SW480 (cell line): ENCODE measurements at regions not wholly inside any gene's neighbourhood (a gene's known extent, or its start where the extent isn't known, plus 50 kb on each side); places are given as distances from the start of the nearest gene placed in this dataset.

Experiments
- DNase-seq: peaks from one replicate; pipeline ENCODE4 v3.0.0-alpha.2; 2016; ENCODE audit warnings: low spot score

- DNase-seq, result no peak
Measured at GRCh38 chr11:27287205-27287604, 75.8 kb downstream of the CCDC34 start.

DNA sequence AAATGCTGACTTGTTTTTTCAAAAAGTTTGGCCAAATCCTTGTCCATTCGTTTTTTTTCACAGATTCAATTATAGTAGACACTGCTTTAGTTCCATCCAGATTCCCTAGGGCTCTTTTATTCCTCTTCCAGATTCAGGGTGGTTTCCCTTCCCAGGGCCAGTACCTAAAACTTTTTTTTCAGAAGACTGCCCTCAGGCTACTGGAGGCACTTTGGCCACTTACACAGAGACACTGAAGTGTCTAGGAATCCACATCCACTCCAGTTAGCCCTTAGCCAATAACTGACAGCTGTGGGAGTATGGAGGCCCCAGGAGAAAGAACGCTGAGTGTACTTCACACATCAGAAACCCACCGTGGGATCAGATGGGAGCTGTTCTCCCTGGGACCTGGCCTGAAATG, 77.3 kb downstream of the CCDC34 start:
- DNase-seq, result no peak

DNA sequence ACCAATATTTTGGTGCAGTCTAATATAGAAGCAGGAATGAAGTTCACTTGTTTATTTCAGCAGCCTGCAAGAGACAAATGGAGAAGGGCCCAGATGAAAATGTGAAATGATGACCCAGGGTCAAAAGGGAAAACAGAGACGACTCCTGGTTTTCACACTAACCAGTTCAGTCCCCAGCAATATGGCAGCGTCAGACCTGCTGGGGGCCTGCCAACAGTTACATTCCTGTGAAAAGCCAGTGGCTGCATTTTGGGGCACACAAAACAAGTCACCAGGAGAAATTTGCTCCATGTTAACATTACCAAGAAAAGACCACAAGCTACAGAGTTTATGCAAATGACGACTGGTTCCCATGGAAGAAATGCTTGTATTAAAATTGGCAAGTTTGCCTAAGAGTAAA, 80.2 kb downstream of the CCDC34 start:
- no peak for DNase-seq

DNA sequence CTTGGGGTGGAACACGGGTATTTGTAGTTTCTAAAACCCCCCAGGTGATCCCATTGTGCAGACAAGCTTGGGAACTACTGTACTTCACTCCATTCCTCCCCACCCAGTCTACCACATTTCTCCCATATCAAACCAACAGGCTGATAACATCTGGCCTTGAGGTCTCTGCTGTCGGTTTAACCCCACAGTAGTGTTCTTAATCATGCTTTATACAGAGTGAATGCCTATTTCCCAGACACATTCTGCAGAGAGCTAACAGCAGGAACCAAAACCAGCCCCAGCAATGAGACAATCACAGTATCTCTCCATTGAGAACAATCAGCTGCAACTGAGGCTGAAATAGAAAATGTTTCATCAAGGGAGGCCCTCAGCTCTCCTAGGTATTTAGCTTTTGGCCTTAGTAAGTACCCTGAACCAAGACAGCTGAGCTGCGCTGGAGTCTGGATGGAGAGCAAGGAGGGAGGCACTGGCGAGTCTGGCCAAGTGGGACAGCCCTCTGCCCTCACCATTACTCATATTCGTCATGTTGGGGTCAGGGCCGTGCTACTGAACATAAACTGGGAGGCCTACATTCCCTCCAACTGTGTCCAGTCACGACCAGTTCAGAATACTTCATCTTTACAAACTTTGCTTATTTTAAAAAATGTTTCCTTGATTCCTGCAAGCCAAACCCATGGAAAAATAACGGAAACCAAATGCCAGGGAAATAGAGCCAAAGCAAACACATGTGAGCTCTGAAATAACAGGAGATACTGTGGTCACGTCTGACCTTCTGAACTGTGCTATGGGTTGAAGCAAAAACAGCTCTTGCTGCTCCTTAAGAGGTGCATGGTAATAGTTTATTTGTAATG, 81.0 kb downstream of the CCDC34 start:
- DNase-seq, result no peak

- DNase-seq, result no peak
Measured at GRCh38 chr11:27281276-27281675, 81.7 kb downstream of the CCDC34 start.

DNA sequence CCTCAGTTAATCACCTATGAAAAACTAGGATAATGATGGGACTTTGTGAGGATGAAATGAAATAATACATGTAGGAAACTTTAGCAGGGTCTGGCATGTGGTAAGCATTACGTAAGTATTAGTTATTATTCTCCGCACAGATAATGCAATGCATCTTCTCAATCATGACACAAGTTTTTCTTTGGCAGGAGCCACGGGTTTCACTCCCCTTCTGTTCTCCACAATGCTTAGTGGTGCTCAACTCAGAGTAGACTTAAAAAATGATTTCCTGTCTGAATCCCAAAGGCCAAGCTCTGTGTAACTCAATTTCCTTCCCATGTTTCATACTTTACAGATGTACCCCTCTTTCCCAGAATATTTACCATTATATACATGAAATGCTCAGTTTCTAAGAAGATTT, 82.9 kb downstream of the CCDC34 start:
- no peak for DNase-seq

GRCh38 chr11:27279460-27279859, 83.6 kb downstream of the CCDC34 start:
- no peak for DNase-seq

DNA sequence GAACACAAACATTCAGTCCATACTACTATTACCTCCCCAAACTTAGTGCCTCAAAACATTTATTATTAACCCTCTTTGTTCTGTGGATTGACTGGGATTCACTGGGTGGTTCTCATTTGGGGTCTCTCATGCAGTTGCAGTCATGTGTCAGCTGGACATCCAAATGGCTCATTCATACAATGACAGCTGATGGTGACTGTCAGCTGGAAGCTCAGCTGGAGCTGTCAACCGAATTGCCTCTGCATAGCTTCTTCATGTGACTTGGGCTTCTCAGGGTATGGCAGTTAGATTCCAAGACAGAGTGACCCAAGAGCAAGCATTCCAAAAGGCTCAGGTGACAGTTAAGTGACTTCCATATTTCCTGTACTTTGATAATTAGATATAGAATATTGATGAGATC, 85.2 kb downstream of the CCDC34 start:
- no peak for DNase-seq

DNA sequence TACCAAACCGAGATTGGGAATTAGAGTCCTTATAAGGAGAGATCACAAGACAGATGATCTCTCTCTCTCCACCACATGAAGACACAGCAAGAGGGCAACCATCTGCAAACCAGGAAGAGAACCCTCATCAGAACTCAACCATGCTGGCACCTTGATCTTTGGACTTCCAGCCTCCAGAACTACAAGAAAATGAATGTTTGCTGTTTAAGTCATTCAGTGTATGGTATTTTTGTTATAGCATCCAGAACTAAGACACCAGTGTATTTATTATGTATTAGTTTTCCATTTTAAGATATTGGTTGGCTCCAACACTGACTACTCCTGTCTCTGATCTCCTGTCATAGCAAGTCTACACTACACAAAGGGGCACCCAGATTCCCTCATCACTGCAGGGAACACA, 86.9 kb downstream of the CCDC34 start:
- DNase-seq, result no peak

- DNase-seq, result no peak
Measured at GRCh38 chr11:27274854-27275395, 88.1 kb downstream of the CCDC34 start.

DNA sequence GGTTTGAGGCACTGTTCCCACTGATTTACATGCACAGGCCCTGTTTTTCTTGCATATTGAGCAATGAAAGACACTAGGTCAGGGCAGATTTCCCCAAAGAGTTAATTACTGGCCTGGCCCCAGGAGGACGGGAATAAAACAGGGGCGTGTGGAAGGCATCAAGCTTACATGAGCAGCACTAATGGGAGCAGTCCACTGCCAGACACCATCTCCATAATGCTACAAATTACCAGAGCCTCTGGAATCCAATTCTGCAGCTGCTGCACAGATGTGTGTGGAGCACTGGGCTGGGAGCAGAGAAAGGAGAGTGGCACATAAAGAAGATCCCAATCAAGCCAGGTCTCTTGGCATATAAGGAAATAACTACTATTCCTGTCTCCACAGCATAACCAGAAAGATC, 96.9 kb downstream of the CCDC34 start:
- no peak for DNase-seq

- no peak for DNase-seq
Measured at GRCh38 chr11:27263986-27264385, 99.0 kb downstream of the CCDC34 start.

DNA sequence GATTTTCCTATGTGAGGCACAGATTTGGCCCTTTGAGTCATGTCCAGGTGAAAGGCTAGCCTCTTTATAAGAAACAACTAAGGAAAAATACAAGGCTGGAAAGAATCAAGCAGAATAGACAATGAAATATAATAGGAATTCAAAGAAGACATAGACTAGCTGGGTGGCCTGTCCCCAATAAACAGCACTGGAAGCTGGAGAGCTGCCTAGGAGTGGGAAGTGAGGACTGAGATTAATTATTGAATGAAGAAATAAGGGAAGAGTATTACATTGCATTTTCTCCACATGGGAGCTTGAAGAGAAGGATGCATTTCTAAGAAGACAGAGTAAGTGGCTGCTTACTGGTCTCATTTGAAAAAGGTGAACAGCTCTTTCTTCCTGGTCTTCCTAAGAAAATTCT, 100.0 kb downstream of the CCDC34 start:
- DNase-seq, result no peak

DNA sequence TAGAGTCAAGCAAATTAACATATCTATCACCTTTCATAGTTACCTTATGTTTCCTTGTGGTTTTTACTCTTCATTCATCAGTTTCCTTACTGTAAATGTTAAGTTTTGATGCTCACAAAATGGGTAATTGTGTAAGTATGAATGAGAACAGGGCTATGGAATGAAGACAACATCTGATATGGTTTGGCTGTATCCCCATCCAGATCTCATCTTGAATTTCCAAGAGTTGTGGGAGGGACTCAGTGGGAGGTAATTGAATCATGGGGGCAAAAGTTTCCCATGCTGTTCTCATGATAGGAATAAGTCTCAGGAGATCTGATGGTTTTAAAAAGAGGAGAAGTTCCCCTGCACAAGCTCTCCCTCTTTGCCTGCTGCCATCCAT, 107.6 kb downstream of the CCDC34 start:
- DNase-seq, result no peak

DNA sequence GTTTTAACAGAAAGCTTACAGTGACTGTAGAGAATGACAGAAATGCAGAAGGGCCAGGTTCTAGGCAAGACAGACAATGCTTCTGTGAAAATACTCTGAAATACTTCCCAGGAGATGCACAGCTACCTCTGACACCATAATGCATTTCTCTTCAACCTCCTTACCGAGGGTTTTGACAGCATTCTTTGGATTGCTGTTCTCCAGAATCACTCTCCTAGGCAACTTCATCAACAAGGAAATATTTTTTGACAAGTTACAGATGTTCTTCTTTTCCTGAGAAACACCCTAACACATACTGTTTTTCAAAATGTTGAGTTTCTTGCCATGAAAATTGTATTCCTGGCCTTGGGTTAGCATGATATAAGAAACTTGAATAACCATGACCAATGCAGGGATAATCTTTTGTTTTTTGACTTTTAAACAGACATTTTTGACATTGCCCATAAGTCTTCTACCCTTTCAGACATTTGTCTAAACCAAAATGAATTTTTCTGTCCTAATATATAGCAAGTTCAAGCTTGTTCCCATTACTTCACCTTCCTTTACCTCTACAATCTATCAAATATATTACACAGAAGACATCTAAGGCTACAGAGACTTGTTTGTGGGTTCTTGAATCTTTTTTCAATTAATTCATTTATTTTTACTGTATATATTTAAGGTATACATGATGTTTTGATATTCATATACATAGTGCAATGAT, 108.1 kb downstream of the CCDC34 start:
- no peak for DNase-seq

- no peak for DNase-seq
Measured at GRCh38 chr11:27253224-27253623, 109.8 kb downstream of the CCDC34 start.

DNA sequence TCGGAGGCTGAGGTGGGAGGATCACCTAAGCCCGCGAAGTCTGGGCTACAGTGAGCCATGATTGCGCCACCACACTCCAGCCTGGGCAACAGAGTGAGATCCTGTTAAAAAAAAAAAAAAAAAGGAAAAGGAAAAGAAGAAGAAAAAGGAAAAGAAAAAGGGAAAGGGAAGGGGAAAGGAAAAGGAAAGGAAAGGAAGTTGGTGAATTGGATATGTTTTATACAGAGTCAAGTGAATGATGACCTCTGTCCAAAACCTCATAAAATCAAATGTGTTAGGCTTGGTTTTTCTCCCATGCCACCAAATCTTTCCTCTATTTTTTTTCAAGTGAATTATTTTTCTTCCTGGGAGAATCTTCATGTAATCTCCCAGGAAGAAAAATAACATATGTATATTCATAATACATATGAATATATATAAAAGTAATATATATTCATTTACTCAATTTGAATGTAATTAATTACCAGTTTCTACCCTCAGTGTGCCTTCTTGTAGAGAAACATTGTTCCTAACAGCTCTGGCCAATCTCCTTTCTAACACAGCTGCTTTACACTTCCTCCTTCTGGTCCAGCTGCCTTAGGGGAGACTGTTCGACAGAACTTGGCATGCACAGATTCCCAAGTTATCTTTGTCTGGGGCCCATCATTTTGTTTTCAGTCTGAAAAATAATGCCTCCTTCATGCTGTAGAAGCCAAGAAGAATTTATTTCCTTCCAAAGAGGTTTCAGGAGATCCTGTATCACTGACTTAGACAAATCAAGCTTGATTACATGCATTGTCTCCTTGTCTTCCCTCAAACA, 111.9 kb downstream of the CCDC34 start:
- no peak for DNase-seq

DNA sequence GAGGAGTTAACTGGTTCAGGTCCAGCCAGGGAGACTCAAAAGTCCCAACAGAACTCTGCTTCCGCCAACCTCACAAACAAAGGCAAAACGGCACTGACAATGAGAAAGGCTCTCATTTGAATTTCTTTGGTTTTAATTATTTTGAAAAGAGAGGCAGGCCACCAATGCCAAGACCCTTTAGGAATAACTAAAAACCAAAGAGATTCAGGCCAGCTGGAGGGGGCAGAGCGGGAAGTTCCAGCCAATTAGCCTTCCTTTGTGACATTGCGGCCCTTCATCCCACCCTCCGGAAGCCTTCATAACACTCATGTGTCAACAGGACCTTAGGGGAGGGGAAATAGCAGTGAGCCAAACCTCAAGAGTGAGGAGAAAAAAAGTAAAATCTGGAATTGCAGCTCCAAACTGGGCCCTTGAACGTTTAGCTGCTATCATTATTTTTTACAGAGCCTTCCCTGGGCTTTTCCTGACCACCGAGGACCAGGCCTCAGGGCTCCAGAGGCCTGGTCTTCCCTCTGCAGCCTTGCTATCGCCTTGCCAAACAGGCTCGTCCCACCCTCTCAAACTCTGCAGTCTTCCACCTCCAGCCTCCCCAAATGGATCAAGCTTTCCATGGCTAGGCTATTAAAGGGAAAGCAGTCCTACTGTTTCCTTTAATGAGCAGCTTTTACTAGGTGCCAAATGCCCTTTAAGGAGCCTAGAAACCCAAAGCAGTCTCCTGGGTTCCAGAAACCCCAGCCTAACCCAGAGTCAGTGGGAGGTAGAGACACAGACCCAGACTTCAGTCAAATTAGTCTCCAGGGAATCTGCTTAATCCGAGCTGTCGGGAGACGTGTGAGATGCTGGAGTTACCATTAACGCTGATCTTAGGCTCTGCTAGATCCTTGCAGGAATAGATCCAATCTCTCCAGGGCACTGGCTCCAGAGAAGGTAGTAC, 114.2 kb downstream of the CCDC34 start:
- DNase-seq, result no peak

DNA sequence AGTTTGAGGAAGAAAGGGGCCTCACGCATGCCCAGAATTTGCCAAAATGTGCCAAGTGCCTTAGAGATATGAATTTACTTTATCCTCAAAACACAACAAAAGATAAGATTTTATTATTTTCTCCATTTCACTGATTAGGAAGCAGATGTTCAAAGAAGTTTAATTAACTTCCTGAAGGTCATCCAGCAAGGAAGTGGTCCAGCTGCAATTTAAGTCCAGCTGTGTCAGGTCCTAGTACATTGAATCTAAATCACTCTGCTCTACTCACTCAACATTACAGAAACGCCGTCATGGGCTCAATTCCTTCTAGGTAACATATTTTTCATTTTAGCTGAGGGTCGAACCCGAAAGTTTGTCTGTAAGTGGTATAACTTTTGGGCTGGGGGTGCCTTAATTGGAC, 115.4 kb downstream of the CCDC34 start:
- no peak for DNase-seq

DNA sequence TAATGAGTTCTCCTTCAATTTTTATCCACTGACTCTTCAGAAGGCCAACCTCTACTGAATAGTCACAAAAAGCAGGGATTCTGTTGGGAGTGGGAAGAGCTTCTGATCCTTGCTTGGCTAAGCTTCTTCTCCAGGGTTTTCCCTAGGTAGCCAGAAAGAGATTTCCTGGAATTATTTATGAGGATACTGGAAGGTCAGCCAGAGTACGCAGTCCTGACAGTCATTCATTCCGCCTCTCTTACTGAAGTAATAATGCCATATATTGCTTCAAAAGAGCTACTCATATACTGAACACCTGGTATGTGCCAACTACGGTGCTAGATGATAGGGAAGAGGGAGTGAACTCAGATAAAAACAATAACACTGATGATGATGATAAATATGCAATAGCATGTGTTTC, 116.1 kb downstream of the CCDC34 start:
- no peak for DNase-seq

DNA sequence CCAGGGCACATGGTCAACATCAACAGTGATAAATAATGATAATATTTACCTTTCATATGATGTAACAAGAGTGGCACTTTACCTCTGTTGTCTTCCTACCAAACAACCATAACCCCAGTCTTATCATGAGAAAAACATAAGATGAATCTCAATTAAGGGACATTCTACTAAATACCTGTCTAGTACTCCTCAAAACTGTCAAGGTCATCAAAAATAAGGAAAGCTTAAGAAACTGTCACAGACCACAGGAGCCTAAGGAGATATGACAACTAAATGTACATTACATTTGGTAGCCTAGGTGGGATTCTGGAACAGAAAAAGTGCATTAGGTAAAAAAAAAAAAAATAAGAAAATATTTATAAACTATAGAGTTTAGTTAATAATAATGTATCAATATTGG, 118.1 kb downstream of the CCDC34 start:
- DNase-seq, result no peak

DNA sequence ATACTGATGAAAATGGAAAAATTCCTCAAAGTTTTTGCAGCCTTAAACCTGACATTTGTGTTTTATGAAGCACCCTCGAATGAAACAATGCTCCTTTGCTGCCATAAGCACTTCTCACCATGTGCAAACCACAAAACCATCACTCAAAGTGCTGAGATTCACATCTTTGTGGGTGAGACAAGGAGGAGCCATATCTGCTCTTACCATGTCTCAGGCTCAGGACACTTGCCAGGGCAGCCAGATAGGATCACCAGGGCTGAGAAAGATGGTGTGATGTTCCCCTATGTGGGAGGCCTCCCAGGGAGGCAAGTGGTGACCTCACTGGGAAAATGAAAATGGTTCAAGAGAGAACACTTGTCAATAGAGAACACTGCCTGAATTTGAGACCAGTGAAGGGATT, 120.4 kb downstream of the CCDC34 start:
- DNase-seq, result no peak
